Suprapubic skin (tissue), 3 donors: ENCODE measurements at regions not wholly inside any gene's neighbourhood (a gene's known extent, or its start where the extent isn't known, plus 50 kb on each side); places are given as distances from the start of the nearest gene placed in this dataset.

ENCODE experiments used
- CTCF ChIP-seq, 2 donors: fragments of 200-600 bp in 1 of 2; fragments of 450-650 bp in 1 of 2; sonication (generic) in 1 of 2; IDR thresholded peaks; one replicate each; pipeline ENCODE4 v1.5.1; 2016 to 2019; ENCODE audit warnings: antibody characterized with exemption in 2 of 2, mild to moderate bottlenecking in 1 of 2, moderate library complexity in 1 of 2
- POLR2AphosphoS5 ChIP-seq, 3 donors: sonication (generic); formaldehyde crosslinking; IDR thresholded peaks; one replicate each; pipeline ENCODE4 v1.6.1; 2017; ENCODE audit warnings: antibody characterized with exemption in 3 of 3

- TF ChIP-seq CTCF (IDR thresholded peaks at IDR 0.05) (no peak), POLR2AphosphoS5 (IDR thresholded peaks at IDR 0.05) (no peak)
Measured at GRCh38 chr3:63192248-63192647, 85.9 kb upstream of the SYNPR start.
